ENCODE measurements at regions not wholly inside any gene's neighbourhood (a gene's known extent, or its start where the extent isn't known, plus 50 kb on each side); places are given as distances from the start of the nearest gene placed in this dataset.

- Histone ChIP-seq H3K9me3 (no peaks in the 10 kb centered on the region), H3K4me1 (no peaks in the 10 kb centered on the region), H3K4me3 (no peak overlapping the region), H3K27ac (no peak overlapping the region), H3K36me3 (no peaks in the 10 kb centered on the region), H3K27me3 (no peaks in the 10 kb centered on the region)
- DNase-seq (peak in 1 of 2 donors; percentile 18), ATAC-seq (ENCODE audit: low FRiP score in 2 of 2) (peak; percentile 17 to 26)
- no peak for TF ChIP-seq POLR2A (IDR thresholded peaks at IDR 0.05)
- no peak for TF ChIP-seq EP300 (IDR thresholded peaks at IDR 0.05)
- no peak for TF ChIP-seq POLR2AphosphoS5 (IDR thresholded peaks at IDR 0.05)
- TF ChIP-seq CTCF (IDR thresholded peaks at IDR 0.05) = no peak
- WGBS, 2 donors = 80 to 82% methylated on average over 6 to 7 of the region's 7 CpGs
These were observed 190.3 kb upstream of the SPOCK3 start for GRCh38 chr4:167424341-167425256.

DNA sequence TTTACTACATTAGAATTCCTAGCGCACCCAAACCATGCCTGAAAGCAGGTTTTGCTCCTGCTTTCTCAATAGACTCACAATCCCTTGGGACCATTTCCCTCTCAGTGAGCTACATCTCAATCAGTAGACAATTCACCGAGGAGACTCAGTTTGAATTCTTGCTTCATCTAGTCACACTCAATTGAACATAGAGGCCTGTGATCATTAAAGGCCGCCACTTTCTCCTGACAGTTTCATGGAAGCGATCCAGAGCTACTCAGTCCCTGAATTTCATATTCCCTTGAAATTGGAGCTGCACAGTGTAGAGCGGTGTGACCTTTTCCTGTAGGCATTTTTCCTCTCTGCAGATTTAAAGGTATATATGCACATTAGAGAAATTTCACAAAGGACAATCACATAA is 193.9 kb upstream of the SPOCK3 start:
- H3K4me3 ChIP-seq = no peak overlapping the region
- 58 to 59% methylated on average over 5 of the region's 5 CpGs for WGBS, 2 donors
- no peaks in the 10 kb centered on the region for H3K4me1 ChIP-seq
- no peak for ATAC-seq (ENCODE audit: low FRiP score in 2 of 2)
- DNase-seq = no peak
- no peaks in the 10 kb centered on the region for H3K27me3 ChIP-seq
- no peak for TF ChIP-seq EP300 (IDR thresholded peaks at IDR 0.05)
- TF ChIP-seq POLR2AphosphoS5 (IDR thresholded peaks at IDR 0.05) = no peak
- no peak for TF ChIP-seq POLR2A (IDR thresholded peaks at IDR 0.05)
- TF ChIP-seq CTCF (IDR thresholded peaks at IDR 0.05) = no peak
- no peak overlapping the region for H3K27ac ChIP-seq
- peaks cover 0 to 4% (median 0%) of the 10 kb centered on the region in 4 donors for H3K9me3 ChIP-seq
- no peaks in the 10 kb centered on the region for H3K36me3 ChIP-seq

- Histone ChIP-seq H3K4me1 (no peaks in the 10 kb centered on the region), H3K36me3 (no peaks in the 10 kb centered on the region), H3K4me3 (no peak overlapping the region), H3K27me3 (no peaks in the 10 kb centered on the region), H3K9me3 (peaks cover 0 to 4% (median 0%) of the 10 kb centered on the region in 4 donors), H3K27ac (no peak overlapping the region)
- WGBS, 2 donors = 71 to 79% methylated on average over 3 of the region's 3 CpGs
- no peak for DNase-seq
- no peak for ATAC-seq (ENCODE audit: low FRiP score in 2 of 2)
- TF ChIP-seq EP300 (IDR thresholded peaks at IDR 0.05) (no peak), POLR2A (IDR thresholded peaks at IDR 0.05) (no peak), CTCF (IDR thresholded peaks at IDR 0.05) (no peak), POLR2AphosphoS5 (IDR thresholded peaks at IDR 0.05) (no peak)
These were observed 197.1 kb upstream of the SPOCK3 start for GRCh38 chr4:167431371-167431770.

GRCh38 chr4:167435786-167436185 is 201.5 kb upstream of the SPOCK3 start:
- Histone ChIP-seq H3K4me1 (no peaks in the 10 kb centered on the region), H3K27ac (no peak overlapping the region), H3K36me3 (no peaks in the 10 kb centered on the region), H3K4me3 (no peak overlapping the region), H3K27me3 (no peaks in the 10 kb centered on the region), H3K9me3 (peaks cover 0 to 4% (median 0%) of the 10 kb centered on the region in 4 donors)
- WGBS, 2 donors = 89 to 95% methylated on average over 3 of the region's 3 CpGs
- TF ChIP-seq POLR2AphosphoS5 (IDR thresholded peaks at IDR 0.05) (no peak), EP300 (IDR thresholded peaks at IDR 0.05) (no peak), CTCF (IDR thresholded peaks at IDR 0.05) (no peak), POLR2A (IDR thresholded peaks at IDR 0.05) (no peak)
- ATAC-seq (ENCODE audit: low FRiP score in 2 of 2) (no peak), DNase-seq (no peak)
